BE2C (cell line): ENCODE measurements at regions not wholly inside any gene's neighbourhood (a gene's known extent, or its start where the extent isn't known, plus 50 kb on each side); places are given as distances from the start of the nearest gene placed in this dataset.
"Not testable (repeated sequence)": the region's sequence is repeated elsewhere in the genome, so short reads cannot be mapped to it uniquely, and the experiment has no call there.

Source experiments
- DNase-seq: peaks from one replicate; pipeline ENCODE4 v3.0.0-alpha.2; 2020
- H3K27me3 ChIP-seq: fragments of 250-450 bp; sonication (Bioruptor Pico); 2 replicates; pipeline ENCODE4 v1.5.1; 2020; ENCODE audit warnings: mild to moderate bottlenecking
- H3K36me3 ChIP-seq: fragments of 250-450 bp; sonication (Bioruptor Pico); 2 replicates; pipeline ENCODE4 v1.5.1; 2020; ENCODE audit warnings: mild to moderate bottlenecking
- H3K4me1 ChIP-seq: fragments of 250-450 bp; sonication (Bioruptor Pico); 2 replicates; pipeline ENCODE4 v1.5.1; 2020
- H3K4me3 ChIP-seq: 2 replicates; pipeline ENCODE4 v1.5.1; 2011; ENCODE audit warnings: low read depth, low read length
- H3K9me3 ChIP-seq: fragments of 250-450 bp; sonication (Bioruptor Pico); 2 replicates; pipeline ENCODE4 v1.5.1; 2020
- CTCF ChIP-seq: IDR thresholded peaks from 2 replicates; pipeline ENCODE4 v1.5.1; 2012; ENCODE audit warnings: mild to moderate bottlenecking, low read depth, low read length

GRCh38 chr3:144583871-144584270 is 612.2 kb downstream of the DIPK2A start:
- no peaks in the 10 kb centered on the region for H3K36me3 ChIP-seq
- TF ChIP-seq CTCF: no peak
- no peak overlapping the region for H3K4me3 ChIP-seq

DNA sequence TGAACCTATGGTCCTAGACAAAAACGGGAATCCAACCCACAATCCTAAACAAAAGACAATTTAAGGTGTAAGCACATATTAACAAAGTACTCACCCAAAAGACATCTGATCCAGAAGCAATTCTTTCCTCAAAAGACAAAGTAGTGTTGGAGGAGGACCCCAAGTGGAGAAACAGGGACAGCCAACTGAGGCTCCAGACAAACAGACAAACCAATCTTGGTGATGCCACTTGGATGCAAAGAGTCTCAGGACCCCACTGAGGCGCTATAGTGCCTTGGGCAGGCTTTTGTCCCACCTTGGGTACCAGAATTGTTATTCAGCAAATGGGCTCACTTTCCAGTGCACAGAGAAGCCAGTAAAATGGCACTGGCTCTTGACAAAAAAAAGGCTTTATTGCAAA is 613.8 kb downstream of the DIPK2A start:
- no peak for DNase-seq
- no peak for TF ChIP-seq CTCF
- Histone ChIP-seq H3K27me3 (no peaks in the 10 kb centered on the region), H3K36me3 (no peaks in the 10 kb centered on the region), H3K4me3 (no peak overlapping the region), H3K9me3 (no peaks in the 10 kb centered on the region), H3K4me1 (no peaks in the 10 kb centered on the region)

More at GRCh38 chr3:144583871-144584270, 612.2 kb downstream of the DIPK2A start:
- no peak for DNase-seq
- Histone ChIP-seq H3K9me3 (no peaks in the 10 kb centered on the region), H3K4me1 (no peaks in the 10 kb centered on the region), H3K27me3 (no peaks in the 10 kb centered on the region)

GRCh38 chr3:144585953-144586352 is 614.3 kb downstream of the DIPK2A start:
- no peak for DNase-seq
- H3K27me3 ChIP-seq: no peaks in the 10 kb centered on the region
- H3K4me3 ChIP-seq: no peak overlapping the region
- no peaks in the 10 kb centered on the region for H3K9me3 ChIP-seq
- H3K4me1 ChIP-seq: no peaks in the 10 kb centered on the region
- no peaks in the 10 kb centered on the region for H3K36me3 ChIP-seq
- TF ChIP-seq CTCF: no peak

DNA sequence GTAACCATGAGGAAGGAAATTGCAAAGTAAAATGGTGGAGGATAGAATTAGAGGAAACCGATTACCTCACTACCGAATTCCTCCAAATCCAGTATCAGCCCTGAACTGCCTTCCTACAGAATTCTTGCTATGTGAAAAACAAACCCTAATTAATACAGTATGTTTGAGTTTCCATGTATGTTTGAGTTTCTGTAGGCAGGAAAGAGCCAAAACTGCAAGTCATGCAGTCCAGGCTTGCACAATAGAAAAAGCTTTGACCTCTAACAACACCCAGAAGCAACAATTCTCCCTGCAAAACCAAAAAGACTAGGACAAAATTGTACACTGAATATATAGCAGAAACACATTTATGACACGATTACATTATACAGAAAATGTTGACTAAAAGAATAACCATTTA is 614.8 kb downstream of the DIPK2A start:
- no peaks in the 10 kb centered on the region for H3K9me3 ChIP-seq
- no peak for DNase-seq
- TF ChIP-seq CTCF: no peak
- no peaks in the 10 kb centered on the region for H3K4me1 ChIP-seq
- H3K4me3 ChIP-seq: no peak overlapping the region
- H3K27me3 ChIP-seq: no peaks in the 10 kb centered on the region
- H3K36me3 ChIP-seq: no peaks in the 10 kb centered on the region

GRCh38 chr3:144590854-144591253 is 619.2 kb downstream of the DIPK2A start:
- no peaks in the 10 kb centered on the region; the same call in 1 of the 2 replicates for H3K27me3 ChIP-seq
- DNase-seq: no peak
- no peaks in the 10 kb centered on the region for H3K9me3 ChIP-seq
- H3K4me3 ChIP-seq: no peak overlapping the region
- no peaks in the 10 kb centered on the region for H3K36me3 ChIP-seq
- no peak for TF ChIP-seq CTCF
- no peaks in the 10 kb centered on the region for H3K4me1 ChIP-seq

DNA sequence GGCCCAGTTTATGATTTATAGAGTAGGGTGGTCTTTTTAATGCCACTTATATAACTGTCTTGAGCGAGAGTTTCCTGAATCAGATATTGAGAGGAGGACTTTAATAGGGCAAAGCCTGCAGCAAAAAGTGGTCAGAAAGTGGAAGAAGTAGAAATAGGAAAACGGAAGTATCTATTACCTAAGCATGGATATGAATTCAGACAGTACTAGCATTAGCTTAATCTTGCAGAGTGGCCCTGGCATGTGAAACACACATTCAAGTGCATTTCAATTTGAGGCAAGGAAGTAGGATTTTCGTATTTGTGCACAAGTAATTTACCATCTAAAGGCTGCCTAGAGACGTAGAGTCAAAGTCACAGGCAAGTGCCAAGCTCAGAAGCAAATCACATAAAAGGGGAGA is 622.3 kb downstream of the DIPK2A start:
- no peak for TF ChIP-seq CTCF
- Histone ChIP-seq H3K27me3 (no peaks in the 10 kb centered on the region; the same call in 1 of the 2 replicates), H3K9me3 (no peaks in the 10 kb centered on the region), H3K4me1 (no peaks in the 10 kb centered on the region), H3K36me3 (no peaks in the 10 kb centered on the region), H3K4me3 (no peak overlapping the region)
- DNase-seq: no peak

GRCh38 chr3:144620236-144620635 is 648.6 kb downstream of the DIPK2A start:
- not testable (repeated sequence) for H3K27me3 ChIP-seq, H3K36me3 ChIP-seq

More at GRCh38 chr3:144620236-144620635, 648.6 kb downstream of the DIPK2A start:
- H3K9me3 ChIP-seq, H3K4me3 ChIP-seq, H3K4me1 ChIP-seq, DNase-seq: not testable (repeated sequence)
